ENCODE measurements at regions not wholly inside any gene's neighbourhood (a gene's known extent, or its start where the extent isn't known, plus 50 kb on each side); places are given as distances from the start of the nearest gene placed in this dataset.
"Not testable (repeated sequence)": the region's sequence is repeated elsewhere in the genome, so short reads cannot be mapped to it uniquely, and the experiment has no call there.

GRCh38 chr17:77622647-77623046, 335.9 kb upstream of the TNRC6C start:
- no peak for DNase-seq (ENCODE audit: low read depth)
- H3K27me3 ChIP-seq (ENCODE audit: control insufficient read depth, insufficient read depth, low read length): no peaks in the 10 kb centered on the region
- no peaks in the 10 kb centered on the region for H3K36me3 ChIP-seq (ENCODE audit: control insufficient read depth, insufficient read depth, low read length)
- no peak overlapping the region for H3K4me3 ChIP-seq (ENCODE audit: low read depth, low read length)
- no peak for TF ChIP-seq CTCF (IDR thresholded peaks at IDR 0.05; ENCODE audit: insufficient read depth, low read length, poor library complexity, severe bottlenecking)

GRCh38 chr17:77623321-77623720, 335.2 kb upstream of the TNRC6C start:
- not testable (repeated sequence) for H3K27me3 ChIP-seq (ENCODE audit: control insufficient read depth, insufficient read depth, low read length); H3K4me3 ChIP-seq (ENCODE audit: low read depth, low read length); DNase-seq (ENCODE audit: low read depth); H3K36me3 ChIP-seq (ENCODE audit: control insufficient read depth, insufficient read depth, low read length)

- no peak for TF ChIP-seq CTCF (IDR thresholded peaks at IDR 0.05; ENCODE audit: insufficient read depth, low read length, poor library complexity, severe bottlenecking)
- Histone ChIP-seq H3K27me3 (ENCODE audit: control insufficient read depth, insufficient read depth, low read length) (no peaks in the 10 kb centered on the region), H3K36me3 (ENCODE audit: control insufficient read depth, insufficient read depth, low read length) (no peaks in the 10 kb centered on the region), H3K4me3 (ENCODE audit: low read depth, low read length) (no peak overlapping the region)
- DNase-seq (ENCODE audit: low read depth): no peak
These were observed 330.5 kb upstream of the TNRC6C start for GRCh38 chr17:77628035-77628434.

GRCh38 chr17:77629284-77629683, 329.2 kb upstream of the TNRC6C start:
- H3K4me3 ChIP-seq (ENCODE audit: low read depth, low read length); H3K36me3 ChIP-seq (ENCODE audit: control insufficient read depth, insufficient read depth, low read length); DNase-seq (ENCODE audit: low read depth); H3K27me3 ChIP-seq (ENCODE audit: control insufficient read depth, insufficient read depth, low read length): not testable (repeated sequence)

GRCh38 chr17:77631307-77631706, 327.2 kb upstream of the TNRC6C start:
- DNase-seq (ENCODE audit: low read depth): no peak
- Histone ChIP-seq H3K4me3 (ENCODE audit: low read depth, low read length) (no peak overlapping the region), H3K36me3 (ENCODE audit: control insufficient read depth, insufficient read depth, low read length) (no peaks in the 10 kb centered on the region), H3K27me3 (ENCODE audit: control insufficient read depth, insufficient read depth, low read length) (no peaks in the 10 kb centered on the region)
- TF ChIP-seq CTCF (IDR thresholded peaks at IDR 0.05; ENCODE audit: insufficient read depth, low read length, poor library complexity, severe bottlenecking): no peak

GRCh38 chr17:77632619-77633018, 325.9 kb upstream of the TNRC6C start:
- no peak for TF ChIP-seq CTCF (IDR thresholded peaks at IDR 0.05; ENCODE audit: insufficient read depth, low read length, poor library complexity, severe bottlenecking)
- DNase-seq (ENCODE audit: low read depth): no peak

GRCh38 chr17:77634710-77635109, 323.8 kb upstream of the TNRC6C start:
- no peak for TF ChIP-seq CTCF (IDR thresholded peaks at IDR 0.05; ENCODE audit: insufficient read depth, low read length, poor library complexity, severe bottlenecking)

More at GRCh38 chr17:77632619-77633018, 325.9 kb upstream of the TNRC6C start:
- Histone ChIP-seq H3K36me3 (ENCODE audit: control insufficient read depth, insufficient read depth, low read length) (no peaks in the 10 kb centered on the region), H3K27me3 (ENCODE audit: control insufficient read depth, insufficient read depth, low read length) (peaks cover 2% of the 10 kb centered on the region), H3K4me3 (ENCODE audit: low read depth, low read length) (no peak overlapping the region)

More at GRCh38 chr17:77634710-77635109, 323.8 kb upstream of the TNRC6C start:
- no peak for DNase-seq (ENCODE audit: low read depth)
- Histone ChIP-seq H3K27me3 (ENCODE audit: control insufficient read depth, insufficient read depth, low read length) (peaks cover 5% of the 10 kb centered on the region), H3K4me3 (ENCODE audit: low read depth, low read length) (no peak overlapping the region), H3K36me3 (ENCODE audit: control insufficient read depth, insufficient read depth, low read length) (no peaks in the 10 kb centered on the region)
